KMS-11 (cell line): ENCODE measurements at regions not wholly inside any gene's neighbourhood (a gene's known extent, or its start where the extent isn't known, plus 50 kb on each side); places are given as distances from the start of the nearest gene placed in this dataset.
"Not testable (repeated sequence)": the region's sequence is repeated elsewhere in the genome, so short reads cannot be mapped to it uniquely, and the experiment has no call there.

Experiments used
- H2AFZ ChIP-seq: fragments of 200-600 bp; sonication (generic); 2 replicates; pipeline ENCODE4 v1.6.1; 2016; ENCODE audit warnings: antibody characterized with exemption, mixed run types, low read depth
- H3K27ac ChIP-seq: fragments of 200-600 bp; sonication (generic); 2 replicates; pipeline ENCODE4 v1.6.1; 2016; ENCODE audit warnings: mild to moderate bottlenecking, mixed run types
- H3K27me3 ChIP-seq: fragments of 200-600 bp; sonication (generic); 2 replicates; pipeline ENCODE4 v1.6.1; 2017; ENCODE audit warnings: mild to moderate bottlenecking, low read depth, mixed run types, moderate library complexity; ENCODE audit not compliant: insufficient read depth
- H3K36me3 ChIP-seq: fragments of 200-600 bp; sonication (generic); 2 replicates; pipeline ENCODE4 v1.6.1; 2017; ENCODE audit warnings: mild to moderate bottlenecking, mixed run types; ENCODE audit not compliant: insufficient read depth
- H3K4me1 ChIP-seq: fragments of 200-600 bp; sonication (generic); 2 replicates; pipeline ENCODE4 v1.6.1; 2016; ENCODE audit warnings: mild to moderate bottlenecking, low read depth, mixed run types; ENCODE audit not compliant: poor library complexity, severe bottlenecking
- H3K4me2 ChIP-seq: fragments of 200-600 bp; sonication (generic); 2 replicates; pipeline ENCODE4 v1.7.0; 2016; ENCODE audit warnings: mild to moderate bottlenecking, mixed run types
- H3K4me3 ChIP-seq: fragments of 200-600 bp; sonication (generic); IDR thresholded peaks from 2 replicates; pipeline ENCODE4 v1.6.1; 2017; ENCODE audit warnings: low read depth, low read length, mixed read lengths; ENCODE audit not compliant: insufficient read depth
- H3K79me2 ChIP-seq: fragments of 200-600 bp; sonication (generic); 2 replicates; pipeline ENCODE4 v1.6.1; 2016; ENCODE audit warnings: low read depth, mixed run types; ENCODE audit not compliant: insufficient read depth
- H3K9ac ChIP-seq: fragments of 200-600 bp; sonication (generic); 2 replicates; pipeline ENCODE4 v1.6.1; 2016; ENCODE audit warnings: mild to moderate bottlenecking, mixed run types
- H4K20me1 ChIP-seq: fragments of 200-600 bp; sonication (generic); 2 replicates; pipeline ENCODE4 v1.6.1; 2016; ENCODE audit warnings: mild to moderate bottlenecking, mixed run types; ENCODE audit not compliant: insufficient read depth
- CTCF ChIP-seq: fragments of 200-600 bp; sonication (generic); conservative IDR thresholded peaks from 2 replicates; pipeline ENCODE4 v1.6.1; 2017; ENCODE audit warnings: low read depth, mild to moderate bottlenecking, antibody characterized with exemption, low read length, moderate library complexity, mixed read lengths

GRCh38 chr20:4469910-4470309 is 216.3 kb upstream of the PRNP start:
- no peak for TF ChIP-seq CTCF
- H3K27ac ChIP-seq = no peak overlapping the region
- no peaks in the 10 kb centered on the region for H4K20me1 ChIP-seq
- H3K4me1 ChIP-seq = no peaks in the 10 kb centered on the region
- H3K79me2 ChIP-seq = no peaks in the 10 kb centered on the region
- H3K9ac ChIP-seq = no peak overlapping the region
- H3K36me3 ChIP-seq = no peaks in the 10 kb centered on the region
- H2AFZ ChIP-seq = no peak overlapping the region
- no peak overlapping the region for H3K4me2 ChIP-seq
- H3K27me3 ChIP-seq = no peaks in the 10 kb centered on the region
- H3K4me3 ChIP-seq = no peak overlapping the region

GRCh38 chr20:4468114-4468513 is 218.1 kb upstream of the PRNP start:
- Histone ChIP-seq H3K36me3 (no peaks in the 10 kb centered on the region), H3K4me2 (no peak overlapping the region), H3K4me3 (no peak overlapping the region), H2AFZ (no peak overlapping the region), H4K20me1 (no peaks in the 10 kb centered on the region), H3K79me2 (no peaks in the 10 kb centered on the region), H3K27ac (no peak overlapping the region), H3K27me3 (no peaks in the 10 kb centered on the region), H3K4me1 (no peaks in the 10 kb centered on the region), H3K9ac (no peak overlapping the region)
- no peak for TF ChIP-seq CTCF

- H3K79me2 ChIP-seq = no peaks in the 10 kb centered on the region
- H3K4me1 ChIP-seq = no peaks in the 10 kb centered on the region
- no peaks in the 10 kb centered on the region for H3K36me3 ChIP-seq
- H3K9ac ChIP-seq = no peak overlapping the region
- H3K27me3 ChIP-seq = no peaks in the 10 kb centered on the region
- H3K4me3 ChIP-seq = no peak overlapping the region
- H4K20me1 ChIP-seq = no peaks in the 10 kb centered on the region
- TF ChIP-seq CTCF = no peak
- H3K4me2 ChIP-seq = no peak overlapping the region
- no peak overlapping the region for H2AFZ ChIP-seq
- H3K27ac ChIP-seq = no peak overlapping the region
Measured at GRCh38 chr20:4465855-4466545, 216.9 kb upstream of the ADRA1D start.

- H2AFZ ChIP-seq = no peak overlapping the region
- H3K9ac ChIP-seq = no peak overlapping the region
- H3K36me3 ChIP-seq = no peaks in the 10 kb centered on the region
- no peaks in the 10 kb centered on the region for H3K79me2 ChIP-seq
- H3K27me3 ChIP-seq = no peaks in the 10 kb centered on the region
- H3K4me3 ChIP-seq = no peak overlapping the region
- no peak overlapping the region for H3K27ac ChIP-seq
- no peaks in the 10 kb centered on the region for H3K4me1 ChIP-seq
- no peaks in the 10 kb centered on the region for H4K20me1 ChIP-seq
- TF ChIP-seq CTCF = no peak
- H3K4me2 ChIP-seq = no peak overlapping the region
Measured at GRCh38 chr20:4465212-4465611, 216.1 kb upstream of the ADRA1D start.

- H3K27me3 ChIP-seq, H3K36me3 ChIP-seq, H3K4me1 ChIP-seq, H3K4me3 ChIP-seq, H3K27ac ChIP-seq, H3K9ac ChIP-seq, H3K79me2 ChIP-seq, H4K20me1 ChIP-seq, H2AFZ ChIP-seq, H3K4me2 ChIP-seq: not testable (repeated sequence)
Measured at GRCh38 chr20:4462801-4463200, 213.7 kb upstream of the ADRA1D start.
